HL-60/S4 treated with phorbol 12-myristate 13-acetate at 8.2 ng/mL for 4 days and 3 days (cell line): ENCODE measurements at regions not wholly inside any gene's neighbourhood (a gene's known extent, or its start where the extent isn't known, plus 50 kb on each side); places are given as distances from the start of the nearest gene placed in this dataset.
"Not testable (repeated sequence)": the region's sequence is repeated elsewhere in the genome, so short reads cannot be mapped to it uniquely, and the experiment has no call there.

Source experiments
- in situ Hi-C: fragments of 300-500 bp; cut with MboI; formaldehyde crosslinking; loops from 2 replicates; pipeline ENCODE4 v1.15.0; 2022; ENCODE audit warnings: low sequenced_read_pairs

- in situ Hi-C loops, result not testable (repeated sequence)
Measured at GRCh38 chr7:138366137-138366536, 93.9 kb upstream of the TRIM24 start.

GRCh38 chr7:138366676-138367075, 93.4 kb upstream of the TRIM24 start:
- in situ Hi-C loops, result not testable (repeated sequence)

GRCh38 chr7:138369797-138370196, 90.3 kb upstream of the TRIM24 start:
- in situ Hi-C loops, result no loop called here

GRCh38 chr7:138370956-138371355, 89.1 kb upstream of the TRIM24 start:
- in situ Hi-C loops, result no loop called here

- in situ Hi-C loops, result no loop called here
Measured at GRCh38 chr7:138374119-138374693, 85.9 kb upstream of the TRIM24 start.

- in situ Hi-C loops, result no loop called here
Measured at GRCh38 chr7:138377306-138377705, 82.8 kb upstream of the TRIM24 start.

- in situ Hi-C loops, result no loop called here
Measured at GRCh38 chr7:138378741-138379559, 81.1 kb upstream of the TRIM24 start.

GRCh38 chr7:138382862-138383565, 77.0 kb upstream of the TRIM24 start:
- in situ Hi-C loops, result no loop called here

- in situ Hi-C loops, result no loop called here
Measured at GRCh38 chr7:138386821-138387220, 73.2 kb upstream of the TRIM24 start.

GRCh38 chr7:138387755-138388475, 72.1 kb upstream of the TRIM24 start:
- in situ Hi-C loops, result no loop called here

- in situ Hi-C loops, result no loop called here
Measured at GRCh38 chr7:138388673-138389491, 71.2 kb upstream of the TRIM24 start.

- in situ Hi-C loops, result no loop called here
Measured at GRCh38 chr7:138395763-138396162, 64.3 kb upstream of the TRIM24 start.

- in situ Hi-C loops, result no loop called here
Measured at GRCh38 chr7:138396251-138397070, 63.6 kb upstream of the TRIM24 start.

- in situ Hi-C loops, result not testable (repeated sequence)
Measured at GRCh38 chr7:138397071-138397433, 63.0 kb upstream of the TRIM24 start.

- in situ Hi-C loops, result no loop called here
Measured at GRCh38 chr7:138398857-138399256, 61.2 kb upstream of the TRIM24 start.

GRCh38 chr7:138400400-138400886, 59.6 kb upstream of the TRIM24 start:
- in situ Hi-C loops, result no loop called here

GRCh38 chr7:138402749-138403148, 57.3 kb upstream of the TRIM24 start:
- in situ Hi-C loops, result no loop called here

- in situ Hi-C loops, result no loop called here
Measured at GRCh38 chr7:138405496-138405895, 54.6 kb upstream of the TRIM24 start.

GRCh38 chr7:138407792-138408191, 52.3 kb upstream of the TRIM24 start:
- in situ Hi-C loops, result no loop called here
